Esophagus squamous epithelium (tissue), 4 donors: ENCODE measurements at regions not wholly inside any gene's neighbourhood (a gene's known extent, or its start where the extent isn't known, plus 50 kb on each side); places are given as distances from the start of the nearest gene placed in this dataset.

ENCODE experiments used
- POLR2A ChIP-seq, 4 donors: fragments of 450-650 bp; IDR thresholded peaks; one replicate each; pipeline ENCODE4 v1.6.1; 2017; ENCODE audit warnings: antibody characterized with exemption in 4 of 4, mild to moderate bottlenecking in 4 of 4, moderate library complexity in 3 of 4
- TF ChIP-seq, protein P1 (sequence below), 6 experiments: fragments of 450-650 bp in 4 of 6; fragments of 200-600 bp in 2 of 6; sonication (generic) in 2 of 6; IDR thresholded peaks; one replicate each; pipeline ENCODE4 v1.5.1; 2016 to 2019; ENCODE audit warnings: antibody characterized with exemption in 6 of 6, mild to moderate bottlenecking in 4 of 6, moderate library complexity in 4 of 6

DNA sequence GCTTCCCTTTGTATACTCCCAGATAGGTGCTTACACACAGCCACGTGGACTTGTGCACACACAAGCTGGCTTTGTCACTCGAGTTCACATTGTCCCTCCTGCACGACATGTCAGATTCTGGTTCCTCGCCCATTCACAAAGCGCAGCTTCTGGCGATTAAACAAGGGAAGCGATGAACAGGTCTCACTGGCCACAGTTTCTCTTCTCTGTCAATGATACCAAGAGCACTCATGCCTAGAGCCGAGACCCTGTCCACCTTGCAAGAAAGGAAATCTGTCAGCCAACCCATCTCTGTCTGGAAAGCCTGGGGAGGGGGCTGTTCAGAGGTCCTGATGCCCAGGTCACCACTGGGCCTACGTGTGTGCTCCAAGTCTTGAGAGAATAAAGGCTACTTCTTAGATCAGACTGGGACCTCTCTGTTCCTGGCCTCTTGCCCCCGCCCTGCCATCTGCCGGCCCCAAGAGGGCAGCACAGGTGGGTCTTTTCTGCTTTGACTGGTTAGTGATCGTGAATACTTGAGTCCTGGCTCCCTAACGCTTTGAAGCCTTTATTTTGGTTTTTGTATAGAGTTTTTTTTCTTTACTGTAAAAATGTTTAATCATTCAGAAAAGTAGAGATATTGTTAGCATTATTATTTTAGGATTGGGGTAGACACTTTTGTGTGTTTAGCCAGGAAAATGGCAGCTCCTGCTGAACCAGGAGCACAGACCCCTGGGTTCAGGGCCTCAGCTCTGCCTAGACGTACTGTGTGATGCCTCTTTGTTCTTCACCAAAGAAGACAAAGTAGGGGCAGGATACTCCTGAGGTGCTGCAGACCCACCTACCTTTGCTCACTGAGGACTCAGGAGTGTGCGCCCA lies 104.7 kb downstream of the MRM1 start:
- TF ChIP-seq POLR2A (IDR thresholded peaks at IDR 0.05) = no peak
- TF ChIP-seq, protein P1, sequence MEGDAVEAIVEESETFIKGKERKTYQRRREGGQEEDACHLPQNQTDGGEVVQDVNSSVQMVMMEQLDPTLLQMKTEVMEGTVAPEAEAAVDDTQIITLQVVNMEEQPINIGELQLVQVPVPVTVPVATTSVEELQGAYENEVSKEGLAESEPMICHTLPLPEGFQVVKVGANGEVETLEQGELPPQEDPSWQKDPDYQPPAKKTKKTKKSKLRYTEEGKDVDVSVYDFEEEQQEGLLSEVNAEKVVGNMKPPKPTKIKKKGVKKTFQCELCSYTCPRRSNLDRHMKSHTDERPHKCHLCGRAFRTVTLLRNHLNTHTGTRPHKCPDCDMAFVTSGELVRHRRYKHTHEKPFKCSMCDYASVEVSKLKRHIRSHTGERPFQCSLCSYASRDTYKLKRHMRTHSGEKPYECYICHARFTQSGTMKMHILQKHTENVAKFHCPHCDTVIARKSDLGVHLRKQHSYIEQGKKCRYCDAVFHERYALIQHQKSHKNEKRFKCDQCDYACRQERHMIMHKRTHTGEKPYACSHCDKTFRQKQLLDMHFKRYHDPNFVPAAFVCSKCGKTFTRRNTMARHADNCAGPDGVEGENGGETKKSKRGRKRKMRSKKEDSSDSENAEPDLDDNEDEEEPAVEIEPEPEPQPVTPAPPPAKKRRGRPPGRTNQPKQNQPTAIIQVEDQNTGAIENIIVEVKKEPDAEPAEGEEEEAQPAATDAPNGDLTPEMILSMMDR (IDR thresholded peaks at IDR 0.05) = peak in 5 of 6 experiments; percentile 33 to 64 (median 43)
